ENCODE measurements at regions not wholly inside any gene's neighbourhood (a gene's known extent, or its start where the extent isn't known, plus 50 kb on each side); places are given as distances from the start of the nearest gene placed in this dataset.

DNA sequence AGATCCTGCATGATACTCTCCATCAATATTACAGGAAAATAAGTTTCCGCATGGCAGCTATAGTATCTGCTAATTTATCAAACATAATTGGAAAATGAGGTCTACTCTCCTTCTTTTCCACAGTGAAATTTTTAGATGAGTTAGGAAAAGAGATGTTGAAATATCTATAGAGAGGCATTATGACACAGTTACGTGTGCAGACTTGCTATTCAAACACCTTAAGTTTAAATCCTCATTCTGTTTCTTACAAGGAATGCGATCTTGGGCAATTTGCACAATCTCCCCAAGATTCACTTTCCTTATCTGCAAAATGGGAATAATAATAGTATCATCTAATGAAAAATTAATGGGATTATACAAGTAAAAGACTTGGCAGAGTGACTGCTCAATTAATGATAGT is 91.7 kb upstream of the SLCO6A1 start:
- TF ChIP-seq, protein P1, sequence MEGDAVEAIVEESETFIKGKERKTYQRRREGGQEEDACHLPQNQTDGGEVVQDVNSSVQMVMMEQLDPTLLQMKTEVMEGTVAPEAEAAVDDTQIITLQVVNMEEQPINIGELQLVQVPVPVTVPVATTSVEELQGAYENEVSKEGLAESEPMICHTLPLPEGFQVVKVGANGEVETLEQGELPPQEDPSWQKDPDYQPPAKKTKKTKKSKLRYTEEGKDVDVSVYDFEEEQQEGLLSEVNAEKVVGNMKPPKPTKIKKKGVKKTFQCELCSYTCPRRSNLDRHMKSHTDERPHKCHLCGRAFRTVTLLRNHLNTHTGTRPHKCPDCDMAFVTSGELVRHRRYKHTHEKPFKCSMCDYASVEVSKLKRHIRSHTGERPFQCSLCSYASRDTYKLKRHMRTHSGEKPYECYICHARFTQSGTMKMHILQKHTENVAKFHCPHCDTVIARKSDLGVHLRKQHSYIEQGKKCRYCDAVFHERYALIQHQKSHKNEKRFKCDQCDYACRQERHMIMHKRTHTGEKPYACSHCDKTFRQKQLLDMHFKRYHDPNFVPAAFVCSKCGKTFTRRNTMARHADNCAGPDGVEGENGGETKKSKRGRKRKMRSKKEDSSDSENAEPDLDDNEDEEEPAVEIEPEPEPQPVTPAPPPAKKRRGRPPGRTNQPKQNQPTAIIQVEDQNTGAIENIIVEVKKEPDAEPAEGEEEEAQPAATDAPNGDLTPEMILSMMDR (IDR thresholded peaks at IDR 0.05), result no peak
- TF ChIP-seq EZH2 (IDR thresholded peaks at IDR 0.05), result no peak

Data from neural progenitor cell (in vitro differentiated cells).